Endometrial microvascular endothelial cells (primary cell): ENCODE measurements at regions not wholly inside any gene's neighbourhood (a gene's known extent, or its start where the extent isn't known, plus 50 kb on each side); places are given as distances from the start of the nearest gene placed in this dataset.
"Not testable (repeated sequence)": the region's sequence is repeated elsewhere in the genome, so short reads cannot be mapped to it uniquely, and the experiment has no call there.

ENCODE experiments used
- in situ Hi-C: cut with HindIII; loops from 2 replicates; pipeline ENCODE4 v1.10.0; 2017; ENCODE audit warnings: low sequenced_read_pairs, low pct_unique_long_range_greater_than_20kb; ENCODE audit errors: inconsistent ontology term

DNA sequence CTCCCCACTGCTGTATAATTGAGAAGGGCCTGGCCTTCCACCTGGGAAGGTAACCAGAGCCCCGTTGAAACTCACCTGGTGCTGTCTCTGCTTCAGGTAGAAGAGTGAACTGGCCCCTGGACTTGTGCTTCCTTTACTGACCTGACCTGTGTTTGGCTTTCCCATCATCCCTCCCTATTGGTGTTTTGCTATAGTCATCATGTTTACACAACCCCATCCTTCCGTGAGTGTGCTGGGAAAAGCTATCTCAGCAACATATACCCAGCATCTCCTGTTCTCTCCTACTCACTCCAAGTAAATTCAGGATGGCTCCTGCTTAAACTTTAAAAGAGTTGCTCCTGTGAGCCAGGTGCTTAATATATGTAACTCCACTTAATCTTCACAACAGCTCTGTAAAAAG is 77.2 kb upstream of the TSC22D2 start:
- in situ Hi-C loops, result no loop called here

DNA sequence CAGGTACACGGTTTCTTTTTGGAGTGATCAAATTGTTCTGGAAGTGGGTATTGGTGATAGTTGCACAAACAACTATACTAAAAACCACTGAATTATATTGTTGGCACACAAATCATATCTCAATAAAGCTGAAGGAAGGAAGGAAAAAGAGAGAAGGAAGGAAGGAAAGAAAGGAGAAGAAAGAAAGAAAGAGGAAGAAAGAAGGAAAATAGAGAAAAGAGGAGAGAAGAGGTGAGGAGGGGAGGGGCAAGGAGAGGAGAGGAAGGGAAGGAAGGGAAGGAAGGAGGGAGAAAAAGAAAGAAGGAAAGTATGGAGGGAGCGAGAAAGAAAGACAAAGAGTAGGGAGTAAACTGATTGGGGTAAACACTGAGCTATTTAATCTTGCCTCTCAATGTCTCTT is 77.9 kb upstream of the TSC22D2 start:
- in situ Hi-C loops, result no loop called here

DNA sequence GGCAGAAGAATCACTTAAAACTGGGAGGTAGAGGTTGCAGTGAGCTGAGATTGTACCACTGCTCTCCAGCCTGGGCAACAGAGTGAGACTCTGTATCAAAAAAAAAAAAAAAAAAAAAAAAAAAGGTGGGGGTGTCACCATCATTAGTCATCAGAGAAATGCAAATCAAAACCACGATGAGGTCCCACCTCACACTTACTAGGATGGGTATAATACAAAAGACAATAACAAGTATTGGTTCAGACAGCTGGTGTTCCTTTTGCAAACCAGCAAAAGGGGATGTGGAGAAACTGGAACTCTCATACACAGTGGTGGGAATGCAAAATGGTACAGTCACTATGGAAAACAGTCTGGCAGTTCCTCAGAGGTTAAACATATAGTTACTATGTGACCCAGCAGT is 78.7 kb upstream of the TSC22D2 start:
- in situ Hi-C loops, result no loop called here

DNA sequence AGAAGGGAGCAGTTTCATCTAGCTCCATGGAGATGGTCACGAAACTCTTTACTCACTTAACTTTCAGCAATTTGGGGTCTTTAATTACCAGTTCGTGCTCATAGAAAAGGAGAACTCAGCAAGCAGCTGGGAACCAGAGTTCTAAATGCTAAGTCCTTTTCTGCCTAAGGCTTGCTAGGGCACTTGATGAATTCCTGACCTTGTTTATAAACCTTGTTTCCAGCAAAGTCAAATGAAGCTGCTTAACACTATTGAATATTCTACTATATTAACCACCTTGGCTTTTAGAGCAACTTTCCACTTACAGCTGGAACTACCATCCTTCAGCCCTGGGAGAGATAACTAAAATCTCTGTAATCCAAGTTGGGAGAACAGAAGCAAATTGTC is 79.5 kb upstream of the TSC22D2 start:
- in situ Hi-C loops, result no loop called here

DNA sequence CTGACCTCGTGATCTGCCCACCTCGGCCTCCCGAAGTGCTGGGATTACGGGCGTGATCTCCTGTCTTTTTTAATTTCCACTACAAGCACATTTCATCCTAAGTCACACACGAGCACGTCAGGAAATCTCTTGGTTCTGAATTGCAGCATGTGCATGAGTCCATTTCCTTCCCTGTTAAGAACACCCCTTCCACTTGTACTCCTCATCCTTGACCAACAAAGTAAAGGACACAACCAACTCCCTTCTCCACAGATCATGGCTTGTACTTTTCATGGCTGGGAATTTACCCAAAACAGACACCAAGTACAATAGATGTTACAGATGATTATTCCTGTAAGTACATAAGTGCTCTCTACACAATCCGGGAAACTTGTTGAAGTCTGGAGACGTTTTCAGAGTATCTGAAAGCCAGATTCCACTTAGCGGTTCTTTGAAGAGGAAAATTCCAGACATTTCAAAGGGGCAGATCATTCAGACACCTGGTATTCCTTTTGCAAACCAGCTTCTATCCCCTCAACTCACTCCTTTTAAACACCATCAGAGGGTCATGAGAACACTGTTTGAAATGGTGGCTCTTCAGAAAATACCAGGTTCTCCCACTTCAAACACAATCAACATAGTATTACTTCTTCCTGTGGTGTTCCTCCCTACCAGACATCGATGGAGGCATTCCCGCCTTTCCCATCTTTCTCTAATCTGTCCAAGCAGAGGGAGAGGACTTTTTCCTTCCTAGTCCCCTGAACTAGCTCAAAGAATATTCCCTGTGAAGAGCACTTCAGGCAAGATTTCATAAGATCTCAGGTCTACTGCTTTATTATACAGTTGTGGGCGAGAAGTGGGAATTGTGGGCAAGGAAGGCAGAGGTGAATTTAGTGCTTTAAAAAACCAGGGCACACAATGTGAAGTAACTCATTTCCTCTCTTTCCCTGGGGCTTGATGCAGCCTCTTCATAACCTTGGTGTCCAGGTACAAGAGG is 80.1 kb upstream of the TSC22D2 start:
- in situ Hi-C loops, result no loop called here

DNA sequence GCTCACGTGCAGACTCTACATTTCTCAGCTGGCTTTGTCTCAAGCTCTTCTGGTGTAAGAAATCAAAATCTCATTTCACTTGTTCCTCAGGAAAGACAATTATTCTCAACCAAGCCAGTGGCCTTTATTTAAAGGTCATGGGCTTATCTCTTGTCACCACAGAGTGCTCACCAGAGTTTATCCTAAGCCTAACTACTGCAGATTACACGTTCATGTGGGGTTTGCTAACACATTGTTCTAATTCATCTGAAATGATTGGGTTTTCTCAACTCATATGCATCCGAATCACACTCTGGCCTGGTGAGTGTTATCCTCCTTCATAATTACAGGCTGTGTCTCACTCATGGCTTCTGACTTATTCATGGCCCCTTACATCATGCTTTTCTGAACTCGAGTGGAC is 83.3 kb upstream of the TSC22D2 start:
- in situ Hi-C loops, result no loop called here

DNA sequence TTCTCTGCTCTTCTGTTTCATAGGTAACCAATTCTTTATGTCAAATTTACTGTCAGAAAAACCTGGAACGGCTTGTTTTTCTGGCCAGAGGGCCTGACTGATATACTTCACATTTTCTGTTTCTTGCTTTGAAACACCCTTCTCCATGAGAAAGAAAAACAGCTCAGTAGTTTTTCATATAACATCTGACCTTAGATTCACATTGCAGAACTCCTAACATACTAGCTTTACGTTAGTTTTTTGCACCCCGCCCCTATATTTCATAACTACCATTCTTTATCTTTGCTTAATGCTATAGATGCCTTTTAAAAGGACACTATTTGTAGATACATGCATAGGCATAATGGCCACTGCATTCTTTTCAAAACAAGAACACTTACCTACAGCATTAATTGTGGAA is 83.9 kb upstream of the TSC22D2 start:
- in situ Hi-C loops, result no loop called here

DNA sequence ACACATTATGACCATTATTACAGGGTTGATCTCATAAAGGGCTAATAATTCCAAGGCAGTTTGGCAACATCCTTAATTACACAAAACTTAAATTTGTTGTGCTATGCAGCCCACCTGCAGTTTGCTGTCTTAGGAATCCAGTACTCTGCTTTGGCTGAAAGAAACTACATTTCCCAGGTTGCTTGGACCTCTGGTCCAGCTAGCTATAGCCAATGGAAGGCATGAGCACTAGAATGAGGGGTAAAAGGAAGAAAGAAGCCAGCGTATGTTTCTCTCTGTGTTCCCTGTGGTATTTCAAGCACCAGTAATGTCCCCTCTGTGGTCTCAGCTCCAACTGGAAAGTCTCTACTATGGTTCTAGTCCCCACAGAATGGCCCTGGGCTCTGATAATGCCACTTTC is 84.3 kb upstream of the TSC22D2 start:
- in situ Hi-C loops, result no loop called here

DNA sequence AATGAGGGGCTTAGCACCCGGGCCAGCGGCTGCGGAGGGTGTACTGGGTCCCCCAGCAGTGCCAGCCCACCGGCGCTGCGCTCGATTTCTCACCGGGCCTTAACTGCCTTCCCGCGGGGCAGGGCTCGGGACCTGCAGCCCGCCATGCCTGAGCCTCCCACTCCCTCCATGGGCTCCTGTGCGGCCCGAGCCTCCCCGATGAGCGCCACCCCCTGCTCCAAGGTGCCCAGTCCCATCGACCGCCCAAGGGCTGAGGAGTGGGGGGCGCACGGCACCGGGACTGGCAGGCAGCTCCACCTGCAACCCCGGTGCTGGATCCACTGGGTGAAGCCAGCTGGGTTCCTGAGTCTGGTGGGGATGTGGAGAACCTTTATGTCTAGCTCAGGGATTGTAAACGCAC is 85.0 kb upstream of the TSC22D2 start:
- in situ Hi-C loops, result not testable (repeated sequence)

DNA sequence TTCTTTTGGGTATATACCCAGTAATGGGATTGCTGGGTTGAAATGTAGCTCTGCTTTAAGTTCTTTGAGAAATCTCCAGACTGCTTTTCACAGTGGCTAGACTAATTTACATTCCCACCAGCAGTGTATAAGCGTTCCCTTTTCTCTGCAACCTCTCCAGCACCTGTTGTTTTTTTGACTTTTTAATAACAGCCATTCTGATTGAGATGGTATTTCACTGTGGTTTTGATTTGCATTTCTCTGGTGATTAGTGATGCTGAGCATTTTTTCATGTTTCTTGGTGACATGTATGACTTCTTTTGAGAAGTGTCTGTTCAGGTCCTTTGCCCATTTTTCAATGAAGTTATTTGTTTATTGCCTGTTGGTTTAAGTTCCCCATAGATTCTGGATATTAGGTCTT is 87.1 kb upstream of the TSC22D2 start:
- in situ Hi-C loops, result not testable (repeated sequence)

DNA sequence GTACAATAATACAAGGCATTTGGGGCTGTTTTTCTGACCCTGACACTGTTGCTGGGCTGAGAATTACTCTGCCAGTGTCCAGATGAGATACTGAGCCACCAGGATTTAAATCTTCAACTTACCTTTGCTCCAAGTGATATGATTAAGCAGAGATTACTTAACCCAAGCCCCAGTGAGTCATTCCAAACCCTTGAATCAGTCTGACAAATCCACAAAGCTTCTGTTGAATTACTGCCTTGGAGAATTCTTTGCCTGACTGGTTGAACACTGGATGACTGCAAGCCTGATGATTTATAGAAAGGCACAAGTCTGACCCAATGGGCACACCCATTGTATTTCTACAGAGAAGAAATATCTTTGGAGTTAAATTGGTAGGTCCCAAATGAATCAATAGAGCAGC is 88.2 kb upstream of the TSC22D2 start:
- in situ Hi-C loops, result no loop called here

DNA sequence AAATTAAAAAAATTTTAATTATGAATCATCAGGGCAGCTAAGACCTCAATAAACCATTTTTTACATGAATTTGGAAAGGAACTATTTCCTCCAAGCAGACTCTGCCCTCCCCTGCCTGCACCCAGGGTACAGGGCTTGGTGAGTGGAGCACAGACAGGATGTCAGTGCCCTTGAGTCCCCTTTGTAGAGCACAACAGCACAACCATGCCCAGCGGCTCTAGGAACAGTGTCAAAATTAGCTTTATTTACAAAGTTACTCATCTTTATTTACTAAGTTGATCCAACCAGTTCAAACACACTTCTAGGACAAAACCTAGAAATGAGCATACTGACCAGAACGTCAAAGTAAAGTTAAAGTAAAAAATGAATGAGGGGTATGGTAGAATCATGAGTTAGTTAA is 90.6 kb upstream of the TSC22D2 start:
- in situ Hi-C loops, result no loop called here

DNA sequence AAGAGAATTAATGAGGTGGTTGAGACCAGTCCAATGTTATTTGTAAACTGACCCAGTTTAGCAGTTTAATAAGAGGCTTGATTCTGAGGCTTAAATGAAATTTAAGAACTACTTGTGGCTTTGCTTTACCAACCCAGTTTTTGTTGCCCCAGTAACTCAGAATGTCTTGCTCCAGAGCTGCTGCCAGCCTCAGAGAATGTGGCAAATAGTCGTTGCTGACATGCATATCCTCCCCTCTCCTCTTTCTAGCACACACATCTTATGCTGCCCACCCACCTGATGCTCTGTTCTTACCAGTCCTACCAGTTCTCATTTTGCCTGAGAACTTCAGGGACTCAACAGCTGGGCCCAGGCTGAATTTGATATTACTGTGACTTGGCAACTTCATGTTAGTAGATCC is 92.4 kb upstream of the TSC22D2 start:
- in situ Hi-C loops, result no loop called here

DNA sequence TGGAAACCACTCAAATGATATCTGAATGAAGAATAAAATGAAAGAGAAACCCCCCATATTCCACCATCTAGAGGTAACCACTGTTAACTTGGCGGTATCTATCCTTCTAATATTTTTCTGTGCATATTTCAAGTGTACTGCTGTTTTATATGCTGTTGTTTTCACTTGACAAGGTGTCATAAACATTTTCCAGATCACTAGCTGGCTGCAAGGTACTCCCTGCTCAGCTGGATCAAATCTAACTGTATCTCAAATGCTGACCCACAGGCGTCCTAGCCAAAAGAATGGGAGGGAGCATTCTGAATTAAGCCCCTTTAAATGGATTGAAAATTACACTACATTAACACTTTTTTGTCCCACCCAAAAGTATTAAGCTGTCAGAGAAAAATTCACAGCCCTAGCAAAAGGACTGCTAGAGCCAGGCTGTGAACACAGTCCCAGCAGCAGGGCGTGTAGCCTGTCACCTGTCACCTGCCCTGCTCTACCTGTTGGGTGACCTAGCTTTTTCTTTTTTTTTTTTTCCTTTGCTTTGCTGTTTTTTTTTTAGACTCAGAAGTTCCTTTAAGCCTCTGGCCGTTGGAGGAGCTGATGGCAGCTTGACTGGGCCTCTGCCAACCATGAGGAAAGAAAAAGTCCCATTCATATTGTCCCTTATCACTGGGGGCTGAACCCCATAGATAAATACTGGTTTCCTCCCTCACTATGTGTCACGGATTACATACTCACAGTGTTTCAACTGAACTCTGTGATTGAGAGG is 93.7 kb upstream of the TSC22D2 start:
- in situ Hi-C loops, result no loop called here

DNA sequence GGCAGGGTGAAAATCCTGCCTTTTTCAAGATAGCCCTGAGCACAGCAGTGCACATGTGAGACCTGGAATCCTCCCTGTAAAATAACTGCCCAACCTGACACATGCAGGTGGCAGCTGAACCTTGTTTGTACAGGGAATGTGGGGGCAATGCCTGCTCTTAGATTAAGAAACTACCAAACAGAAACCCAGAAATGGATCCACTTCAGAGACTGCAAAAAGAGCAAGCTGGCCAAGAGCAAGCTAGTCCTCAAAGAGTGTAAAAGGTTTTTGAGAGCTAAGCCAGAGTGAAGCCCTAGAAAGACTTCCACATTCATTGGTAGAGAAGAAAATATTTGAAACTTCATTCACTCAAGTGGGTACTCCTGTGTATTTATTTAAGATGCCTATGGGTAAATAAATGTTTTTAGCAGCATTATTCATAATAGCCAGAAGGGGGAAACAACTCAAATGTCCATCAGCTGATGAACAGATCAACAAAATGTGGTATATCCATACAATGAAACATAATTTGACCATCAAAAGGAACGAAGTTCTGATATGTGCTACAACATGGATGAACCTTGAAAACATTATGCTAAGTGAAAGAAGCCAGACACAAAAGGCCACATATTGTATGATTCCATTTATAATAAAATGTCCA is 96.0 kb upstream of the TSC22D2 start:
- in situ Hi-C loops, result no loop called here

DNA sequence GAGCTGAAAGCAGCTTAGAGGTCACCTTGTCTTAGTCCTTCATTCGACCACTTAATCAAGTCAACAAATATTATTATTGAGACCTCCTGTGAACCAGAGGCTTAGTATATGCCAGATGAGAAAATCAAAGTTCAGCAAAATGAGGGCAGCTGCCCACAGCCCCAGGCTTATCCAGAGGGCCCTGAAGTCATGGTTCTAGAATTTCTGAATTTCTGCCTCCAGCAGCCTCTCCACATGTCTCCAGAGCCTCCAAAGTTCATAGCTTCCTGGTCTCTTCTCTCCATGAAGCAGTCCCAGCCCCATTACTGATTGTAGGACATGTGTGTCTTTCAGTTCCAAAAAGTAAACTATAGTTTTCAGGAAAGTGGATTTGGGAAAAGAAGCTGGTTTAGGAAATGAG is 96.9 kb upstream of the TSC22D2 start:
- in situ Hi-C loops, result no loop called here

DNA sequence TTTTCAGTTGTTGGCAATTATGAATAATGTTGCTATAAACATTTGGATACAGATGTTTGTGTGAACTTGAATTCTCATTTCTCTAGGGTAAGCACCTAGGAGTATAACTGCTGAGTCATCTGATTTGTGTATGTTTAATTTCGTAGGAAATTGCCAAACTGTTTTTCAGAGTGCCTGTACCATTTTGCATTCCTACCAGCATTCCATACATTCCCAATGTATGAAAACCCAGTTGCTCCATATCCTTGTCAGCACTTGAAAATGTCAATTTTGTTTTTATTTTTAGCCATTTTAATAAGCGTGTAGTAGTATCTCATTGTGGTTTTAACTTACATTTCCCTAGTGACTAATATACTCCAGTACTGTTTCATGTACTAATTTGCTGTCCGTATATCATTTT is 98.5 kb upstream of the TSC22D2 start:
- in situ Hi-C loops, result no loop called here

DNA sequence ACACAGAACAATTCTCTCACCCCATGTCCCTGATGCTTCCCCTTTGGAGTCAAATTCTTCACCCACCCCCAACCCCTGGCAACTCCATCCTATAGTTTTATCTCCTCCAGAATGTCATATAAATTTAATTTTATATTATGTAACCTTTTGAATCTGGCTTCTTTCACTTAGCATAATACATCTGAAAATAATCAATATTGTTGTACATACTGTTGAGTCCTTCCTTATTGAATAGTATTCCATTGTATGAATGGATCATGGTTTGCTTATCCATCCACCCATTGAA is 98.9 kb upstream of the TSC22D2 start:
- in situ Hi-C loops, result no loop called here

DNA sequence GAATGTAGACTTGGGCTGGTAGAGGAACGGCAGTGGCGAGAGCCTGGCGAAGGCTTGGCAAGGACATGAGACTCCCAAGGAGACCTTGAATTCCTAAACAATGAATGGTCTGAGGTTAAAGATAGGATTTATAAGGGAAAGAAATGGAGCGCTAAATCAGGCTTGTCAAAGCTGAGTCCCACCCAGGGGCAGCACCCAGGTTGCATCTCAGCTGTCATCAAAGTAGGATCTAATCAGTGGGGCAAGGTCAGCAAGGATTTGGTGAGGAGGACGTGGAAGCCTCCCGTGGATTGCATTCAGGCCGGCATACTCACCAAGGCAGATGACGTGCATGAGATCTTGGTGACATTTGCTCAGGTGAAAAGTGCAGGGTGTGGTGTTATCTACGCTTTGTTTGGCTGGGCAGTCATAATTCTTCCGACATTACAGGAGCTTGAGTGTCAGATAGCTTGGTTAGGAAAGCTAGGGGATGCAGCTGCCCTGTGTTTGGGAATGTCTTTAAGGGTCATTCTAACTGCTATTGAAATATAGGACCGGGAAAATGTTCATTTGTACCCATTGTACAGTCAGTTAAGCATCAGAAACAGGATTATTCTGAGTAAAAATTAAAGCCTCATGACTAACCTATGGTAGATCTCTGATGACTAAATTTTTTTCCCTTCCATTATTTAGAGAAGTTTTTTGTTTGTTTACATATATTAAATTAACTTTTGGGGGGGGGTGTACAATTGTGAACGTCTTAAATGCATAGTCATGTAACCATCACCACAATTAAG is 99.4 kb upstream of the TSC22D2 start:
- in situ Hi-C loops, result no loop called here

DNA sequence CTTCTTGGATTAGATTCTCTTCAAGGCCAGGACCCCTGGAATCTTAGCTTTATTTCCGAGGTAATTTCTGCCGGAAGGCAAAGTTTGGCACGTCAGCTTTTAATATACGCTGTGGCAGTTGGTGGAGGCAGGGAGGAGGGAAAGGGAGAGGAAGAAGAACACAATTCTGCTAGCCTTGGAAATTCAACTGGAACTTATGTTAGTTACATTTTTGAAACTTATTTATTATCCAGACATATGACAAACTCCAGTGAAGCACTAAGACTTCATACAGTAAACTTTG is 100.1 kb upstream of the TSC22D2 start:
- in situ Hi-C loops, result no loop called here
